AG04450 (cell line): ENCODE measurements at regions not wholly inside any gene's neighbourhood (a gene's known extent, or its start where the extent isn't known, plus 50 kb on each side); places are given as distances from the start of the nearest gene placed in this dataset.

Source experiments
- CTCF ChIA-PET: fragments of 300-600, 350-600 bp; formaldehyde crosslinking; extraction: SDS; loops from one replicate; lab custom pipeline; 2022; ENCODE audit warnings: antibody characterized with exemption, inconsistent platforms; lab: Charles Lee
- POLR2A ChIA-PET: fragments of 350-600 bp; formaldehyde crosslinking; extraction: SDS; loops from one replicate; lab custom pipeline; 2021; ENCODE audit warnings: antibody characterized with exemption, inconsistent platforms; lab: Yijun Ruan, JAX
- DNase-seq: peaks from one replicate; pipeline ENCODE4 v3.0.0-alpha.2; 2011; ENCODE audit warnings: low read depth, low spot score
- H3K27ac ChIP-seq: one replicate; pipeline ENCODE4 v1.5.1; 2012; ENCODE audit warnings: low read depth, low read length, control low read depth
- H3K27me3 ChIP-seq: one replicate; pipeline ENCODE4 v1.6.0; 2012; ENCODE audit warnings: low read length; ENCODE audit not compliant: control insufficient read depth, insufficient read depth
- H3K4me3 ChIP-seq: 2 replicates; pipeline ENCODE4 v1.5.1; 2011; ENCODE audit warnings: mild to moderate bottlenecking, low read depth, low read length, control low read depth
- H3K9me3 ChIP-seq: 2 replicates; pipeline ENCODE4 v1.5.1; 2012; ENCODE audit warnings: low read length; ENCODE audit not compliant: control insufficient read depth, insufficient read depth
- TF ChIP-seq, protein P1 (sequence below): IDR thresholded peaks from 2 replicates; pipeline ENCODE4 v1.5.1; 2011; ENCODE audit warnings: low read depth, low read length, control low read depth, inconsistent platforms

DNA sequence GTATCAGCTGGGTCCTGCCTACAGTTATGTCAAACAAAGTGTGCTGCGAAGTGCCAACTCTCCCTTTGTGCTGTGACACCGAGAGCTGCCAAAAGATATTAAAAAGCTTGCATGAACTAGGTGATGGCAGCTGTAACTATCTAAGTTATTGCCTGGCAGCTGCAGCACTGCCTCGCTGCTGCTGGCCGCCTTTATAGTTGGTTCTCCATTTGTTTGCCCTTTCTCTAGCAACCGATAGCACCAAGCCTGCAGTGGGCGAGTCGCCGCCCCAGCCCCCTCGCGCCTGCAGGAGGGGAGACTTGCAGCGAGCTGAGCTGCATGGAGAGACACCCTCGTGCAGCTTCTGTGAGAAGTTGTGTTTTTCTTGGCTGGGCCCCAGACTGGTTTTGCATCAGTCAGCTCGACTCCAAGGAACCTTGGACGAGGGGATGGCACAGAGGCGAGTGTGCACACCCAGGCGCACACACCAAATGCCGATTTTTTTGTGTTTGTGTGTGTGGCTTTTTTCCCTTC is 330.6 kb downstream of the RPS6KC1 start:
- H3K27me3 ChIP-seq: no peaks in the 10 kb centered on the region
- DNase-seq: no peak
- peak overlapping the region; percentile 22; the same call in 1 of the 2 replicates for H3K4me3 ChIP-seq
- H3K27ac ChIP-seq: no peak overlapping the region
- TF ChIP-seq, protein P1, sequence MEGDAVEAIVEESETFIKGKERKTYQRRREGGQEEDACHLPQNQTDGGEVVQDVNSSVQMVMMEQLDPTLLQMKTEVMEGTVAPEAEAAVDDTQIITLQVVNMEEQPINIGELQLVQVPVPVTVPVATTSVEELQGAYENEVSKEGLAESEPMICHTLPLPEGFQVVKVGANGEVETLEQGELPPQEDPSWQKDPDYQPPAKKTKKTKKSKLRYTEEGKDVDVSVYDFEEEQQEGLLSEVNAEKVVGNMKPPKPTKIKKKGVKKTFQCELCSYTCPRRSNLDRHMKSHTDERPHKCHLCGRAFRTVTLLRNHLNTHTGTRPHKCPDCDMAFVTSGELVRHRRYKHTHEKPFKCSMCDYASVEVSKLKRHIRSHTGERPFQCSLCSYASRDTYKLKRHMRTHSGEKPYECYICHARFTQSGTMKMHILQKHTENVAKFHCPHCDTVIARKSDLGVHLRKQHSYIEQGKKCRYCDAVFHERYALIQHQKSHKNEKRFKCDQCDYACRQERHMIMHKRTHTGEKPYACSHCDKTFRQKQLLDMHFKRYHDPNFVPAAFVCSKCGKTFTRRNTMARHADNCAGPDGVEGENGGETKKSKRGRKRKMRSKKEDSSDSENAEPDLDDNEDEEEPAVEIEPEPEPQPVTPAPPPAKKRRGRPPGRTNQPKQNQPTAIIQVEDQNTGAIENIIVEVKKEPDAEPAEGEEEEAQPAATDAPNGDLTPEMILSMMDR: no peak
- ChIA-PET CTCF (interaction anchor here (0.9 to 1.2 kb wide), 2 partner anchors 8 to 742 kb away, joined by 7 to 9 read pairs; no protein-coding TSS in a partner anchor), POLR2A (no interaction called here)
- H3K9me3 ChIP-seq: no peaks in the 10 kb centered on the region

DNA sequence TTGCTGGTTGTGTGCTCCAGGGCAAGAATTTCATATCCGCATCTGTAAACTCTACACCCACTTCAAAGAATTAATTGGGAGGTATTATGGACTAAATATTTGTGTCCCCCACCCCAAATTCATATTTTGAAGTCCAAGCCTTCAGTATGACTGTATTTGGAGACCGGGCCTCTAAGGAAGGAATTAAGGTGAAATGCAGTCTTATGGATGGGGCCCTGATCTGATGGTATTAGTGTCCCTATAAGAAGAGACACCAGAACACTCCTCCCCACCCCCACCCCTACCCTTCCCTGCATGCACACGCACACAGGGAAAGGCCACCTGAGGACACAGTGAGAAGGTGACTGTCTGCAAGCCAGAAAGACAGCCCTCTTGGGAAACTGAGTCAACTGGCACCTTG is 332.4 kb downstream of the RPS6KC1 start:
- POLR2A ChIA-PET: no interaction called here
- no peak overlapping the region for H3K4me3 ChIP-seq
- H3K9me3 ChIP-seq: no peaks in the 10 kb centered on the region
- CTCF ChIA-PET: no interaction called here
- H3K27ac ChIP-seq: no peak overlapping the region
- TF ChIP-seq, protein P1: no peak
- DNase-seq: no peak
- no peaks in the 10 kb centered on the region for H3K27me3 ChIP-seq

DNA sequence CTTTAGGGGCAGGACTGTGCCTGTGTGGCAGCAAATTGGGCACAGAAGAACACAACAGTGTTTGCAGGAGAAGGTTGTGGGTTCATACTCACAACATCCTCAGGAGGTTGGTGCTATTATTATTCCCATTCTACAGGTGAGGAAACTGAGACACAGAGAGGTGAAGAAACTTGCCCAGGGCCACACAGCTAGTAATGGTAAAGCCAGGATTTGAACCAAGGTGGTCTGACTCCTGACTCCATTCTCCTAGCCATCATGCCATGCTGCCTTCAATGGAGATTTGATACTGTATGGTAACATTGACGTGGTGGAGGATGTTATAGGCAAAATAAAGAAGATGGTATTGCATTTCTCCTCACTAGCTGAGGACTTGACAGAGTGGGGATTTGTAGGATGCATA is 334.2 kb downstream of the RPS6KC1 start:
- ChIA-PET POLR2A (no interaction called here), CTCF (no interaction called here)
- H3K27me3 ChIP-seq: no peaks in the 10 kb centered on the region
- TF ChIP-seq, protein P1: no peak
- H3K27ac ChIP-seq: no peak overlapping the region
- no peak for DNase-seq
- H3K4me3 ChIP-seq: no peak overlapping the region
- no peaks in the 10 kb centered on the region; the same call in 1 of the 2 replicates for H3K9me3 ChIP-seq

DNA sequence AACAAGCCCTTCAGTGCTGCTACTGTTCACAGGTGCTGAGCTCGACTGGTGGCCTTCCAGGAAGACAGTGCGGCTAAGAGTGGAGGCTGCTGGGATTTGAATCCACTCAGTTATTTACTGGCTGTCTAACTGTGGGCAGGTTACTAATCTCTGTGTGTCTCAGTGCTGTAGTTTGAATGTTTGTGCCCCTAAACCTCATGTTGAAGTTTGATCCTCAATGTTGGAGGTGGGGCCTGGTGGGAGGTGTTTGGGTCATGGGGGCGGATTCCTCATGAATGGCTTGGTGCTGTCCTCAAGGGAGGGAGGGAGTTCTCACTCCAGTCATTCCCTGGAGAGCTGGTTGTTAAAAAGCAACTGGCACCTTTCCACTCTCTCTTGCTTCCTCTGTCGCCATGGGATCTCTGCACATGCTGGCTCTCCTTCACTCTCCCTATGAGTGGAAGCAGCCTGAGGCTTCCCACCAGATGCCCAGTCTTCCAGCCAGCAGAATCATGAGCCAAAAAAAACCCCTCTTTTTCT is 334.8 kb downstream of the RPS6KC1 start:
- Histone ChIP-seq H3K27me3 (no peaks in the 10 kb centered on the region), H3K9me3 (no peaks in the 10 kb centered on the region; the same call in 1 of the 2 replicates), H3K4me3 (no peak overlapping the region), H3K27ac (no peak overlapping the region)
- POLR2A ChIA-PET: no interaction called here
- CTCF ChIA-PET: no interaction called here
- TF ChIP-seq, protein P1: no peak
- no peak for DNase-seq

- Histone ChIP-seq H3K9me3 (no peaks in the 10 kb centered on the region; the same call in 1 of the 2 replicates), H3K27me3 (no peaks in the 10 kb centered on the region), H3K27ac (no peak overlapping the region), H3K4me3 (no peak overlapping the region)
- no peak for DNase-seq
- POLR2A ChIA-PET: no interaction called here
- CTCF ChIA-PET: no interaction called here
- TF ChIP-seq, protein P1: no peak
These were observed 336.5 kb downstream of the RPS6KC1 start for GRCh38 chr1:213387380-213388015.
